ENCODE measurements at regions not wholly inside any gene's neighbourhood (a gene's known extent, or its start where the extent isn't known, plus 50 kb on each side); places are given as distances from the start of the nearest gene placed in this dataset.

GRCh38 chr14:34373191-34373590 is 88.8 kb downstream of the SPTSSA start (continued):
- TF ChIP-seq SPEN (CRISPR knock-in tag; IDR thresholded peaks at IDR 0.05; ENCODE audit: low read depth) (no peak), ZBTB25 (CRISPR knock-in tag; IDR thresholded peaks at IDR 0.05) (no peak), ZBTB44 (CRISPR knock-in tag; IDR thresholded peaks at IDR 0.05) (no peak), NFYB (CRISPR knock-in tag; IDR thresholded peaks at IDR 0.05) (no peak), ZNF782 (CRISPR knock-in tag; IDR thresholded peaks at IDR 0.05; ENCODE audit: borderline replicate concordance) (no peak), NONO (IDR thresholded peaks at IDR 0.05) (no peak), NONO (CRISPR knock-in tag; conservative IDR thresholded peaks at IDR 0.05) (no peak), RXRA (CRISPR knock-in tag; IDR thresholded peaks at IDR 0.05) (no peak), TEAD3 (CRISPR knock-in tag; optimal IDR thresholded peaks at IDR 0.05; ENCODE audit: borderline replicate concordance) (no peak), RFXANK (CRISPR knock-in tag; IDR thresholded peaks at IDR 0.05) (no peak), PPARG (CRISPR knock-in tag; conservative IDR thresholded peaks at IDR 0.05) (no peak), ZSCAN30 (CRISPR knock-in tag; IDR thresholded peaks at IDR 0.05) (no peak), ZNF83 (CRISPR knock-in tag; IDR thresholded peaks at IDR 0.05; ENCODE audit: borderline replicate concordance) (no peak)

- Histone ChIP-seq H2AFZ (ENCODE audit: low read length) (no peak overlapping the region), H3K4me1 (ENCODE audit: insufficient read depth, low read length) (peaks cover 30% of the 10 kb centered on the region), H3K9ac (ENCODE audit: insufficient read depth, low read depth, low read length) (no peak overlapping the region), H3K4me3 (replicated peaks in 1 of 3; ENCODE audit: insufficient read depth in 1 of 3, low read depth in 2 of 3, low read length in 3 of 3) (no peak overlapping the region), H3K27ac (ENCODE audit: extremely low read length, insufficient read depth, low read length) (no peak overlapping the region), H3K9me3 (ENCODE audit: low read length) (no peaks in the 10 kb centered on the region), H4K20me1 (ENCODE audit: insufficient read depth, low read length) (no peaks in the 10 kb centered on the region), H3K79me2 (ENCODE audit: insufficient read depth, low read length) (no peaks in the 10 kb centered on the region), H3K36me3 (replicated peaks in 1 of 2; ENCODE audit: control insufficient read depth in 1 of 2, insufficient read depth in 2 of 2, low read length in 2 of 2) (no peaks in the 10 kb centered on the region), H3K27me3 (ENCODE audit: control insufficient read depth in 1 of 2, insufficient read depth in 2 of 2, low read length in 2 of 2) (no peaks in the 10 kb centered on the region; a peak in 1 of 5 replicates), H3K4me2 (ENCODE audit: low read depth, low read length) (no peak overlapping the region)
- FAIRE-seq: no peak
- BruUV-seq (replicated peaks): no TSS peak
- peak; percentile 52 for DNase-seq (ENCODE audit: low spot score)
- intact Hi-C loops (cut with micrococcal nuclease; ENCODE audit: unreplicated experiment) (no loop called here), in situ Hi-C loops (cut with HindIII; ENCODE audit: extremely low pct_ligation_motif_present, low pct_unique_long_range_greater_than_20kb) (no loop called here)
- CTCF ChIA-PET (ENCODE audit: low intra/inter-chr PET ratio, low total read pairs): no interaction called here
- ATAC-seq: peak; percentile 11
- POLR2A ChIA-PET: interaction anchor here (1.2 to 1.7 kb wide), 2 partner anchors 79 to 88 kb away, joined by 5 read pairs; no protein-coding TSS in a partner anchor
- WGBS (ENCODE audit: low lambda C conversion rate): 6% methylated on average over 1 of the region's 1 CpG
- TF ChIP-seq, protein P1, sequence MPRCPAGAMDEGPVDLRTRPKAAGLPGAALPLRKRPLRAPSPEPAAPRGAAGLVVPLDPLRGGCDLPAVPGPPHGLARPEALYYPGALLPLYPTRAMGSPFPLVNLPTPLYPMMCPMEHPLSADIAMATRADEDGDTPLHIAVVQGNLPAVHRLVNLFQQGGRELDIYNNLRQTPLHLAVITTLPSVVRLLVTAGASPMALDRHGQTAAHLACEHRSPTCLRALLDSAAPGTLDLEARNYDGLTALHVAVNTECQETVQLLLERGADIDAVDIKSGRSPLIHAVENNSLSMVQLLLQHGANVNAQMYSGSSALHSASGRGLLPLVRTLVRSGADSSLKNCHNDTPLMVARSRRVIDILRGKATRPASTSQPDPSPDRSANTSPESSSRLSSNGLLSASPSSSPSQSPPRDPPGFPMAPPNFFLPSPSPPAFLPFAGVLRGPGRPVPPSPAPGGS (CRISPR knock-in tag; IDR thresholded peaks at IDR 0.05): no peak
- TF ChIP-seq SUZ12 (IDR thresholded peaks at IDR 0.05; ENCODE audit: low read depth, low read length) (no peak), TBX3 (IDR thresholded peaks at IDR 0.05; ENCODE audit: borderline replicate concordance) (0 out of 2 replicates have a peak, but pooled peaks have one; percentile 36), PRDM10 (CRISPR knock-in tag; IDR thresholded peaks at IDR 0.05; ENCODE audit: low read depth) (no peak), ISL2 (CRISPR knock-in tag; IDR thresholded peaks at IDR 0.05) (0 out of 2 replicates have a peak, but pooled peaks have one; percentile 20)
Observed at GRCh38 chr14:34372786-34373185, 89.3 kb downstream of the SPTSSA start.

Data from HepG2 (cell line).